ENCODE measurements at regions not wholly inside any gene's neighbourhood (a gene's known extent, or its start where the extent isn't known, plus 50 kb on each side); places are given as distances from the start of the nearest gene placed in this dataset.

DNA sequence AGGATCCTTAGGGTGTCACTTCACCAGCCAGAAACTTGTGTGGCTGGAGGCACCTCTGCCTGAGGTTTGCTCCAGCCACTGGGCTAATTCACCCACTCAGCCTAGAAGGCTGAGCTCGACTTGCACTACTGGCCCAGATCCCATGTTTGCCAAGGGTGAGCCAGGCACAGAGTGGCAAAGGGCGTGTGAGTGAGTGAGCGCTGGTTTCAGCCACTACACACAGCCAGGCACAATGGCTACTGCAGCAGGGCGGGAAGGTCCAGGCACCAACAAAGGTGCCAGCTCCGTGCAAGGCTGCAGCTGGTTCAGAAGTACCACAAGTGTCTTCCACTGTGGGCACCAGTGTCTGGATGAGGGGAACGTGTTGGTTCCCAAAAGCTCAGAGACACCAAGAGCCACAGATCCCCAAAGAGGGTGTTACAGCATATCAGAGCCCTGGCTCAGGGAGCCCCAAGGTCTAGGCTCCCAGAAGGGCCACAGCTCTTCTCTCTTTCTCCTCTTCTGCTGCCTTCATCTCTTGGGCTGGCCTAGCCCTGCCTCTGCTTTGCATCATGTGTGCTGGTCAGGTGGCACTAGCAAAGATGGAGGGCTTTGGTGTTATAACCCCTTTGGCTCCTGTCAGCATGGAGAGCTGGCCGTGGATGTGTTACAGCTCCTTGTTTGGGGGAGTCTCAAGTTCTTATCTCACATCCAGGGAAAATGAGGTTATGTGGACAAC is 736.3 kb upstream of the KLHL1 start:
- no peak for TF ChIP-seq FOS (IDR thresholded peaks at IDR 0.05; ENCODE audit: borderline replicate concordance, insufficient read depth, low read length)
- no peak for TF ChIP-seq POLR2A (IDR thresholded peaks at IDR 0.05; ENCODE audit: low read depth, low read length)
- no peaks in the 10 kb centered on the region for H3K9me1 ChIP-seq (replicated peaks; ENCODE audit: control insufficient read depth, extremely low read depth, insufficient read depth, low read length)
- no TSS peak for BruUV-seq (replicated peaks)
- H2AFZ ChIP-seq (ENCODE audit: low read depth, low read length): no peak overlapping the region
- H4K20me1 ChIP-seq (replicated peaks; ENCODE audit: control insufficient read depth, extremely low read depth, insufficient read depth, low read length): no peaks in the 10 kb centered on the region
- ChIA-PET POLR2A (no interaction called here), CTCF (interaction anchor here (1.1 to 1.7 kb wide), 2 partner anchors 14 to 119 kb away, joined by 3 to 4 read pairs; no protein-coding TSS in a partner anchor)
- H3K27me3 ChIP-seq (ENCODE audit: control insufficient read depth in 2 of 2, insufficient read depth in 2 of 2, low read length in 2 of 2): no peaks in the 10 kb centered on the region
- H3K9ac ChIP-seq (replicated peaks; ENCODE audit: extremely low read depth, insufficient read depth, low read length): no peak overlapping the region
- no peaks in the 10 kb centered on the region for H3K79me2 ChIP-seq (ENCODE audit: control insufficient read depth, insufficient read depth, low read length)
- DNase-seq (ENCODE audit: low read depth, low spot score) (no peak), FAIRE-seq (no peak)
- intact Hi-C loops (cut with micrococcal nuclease) (no loop called here), dilution Hi-C loops (cut with MboI; ENCODE audit: extremely low pct_ligation_motif_present, low sequenced_read_pairs) (no loop called here)
- H3K27ac ChIP-seq (ENCODE audit: insufficient read depth, low read depth, low read length): no peak overlapping the region
- no peak overlapping the region for H3K4me3 ChIP-seq (replicated peaks in 1 of 3; ENCODE audit: insufficient read depth in 1 of 3, low read depth in 1 of 3, low read length in 3 of 3)
- no peaks in the 10 kb centered on the region for H3K4me1 ChIP-seq (ENCODE audit: control insufficient read depth, extremely low read depth, insufficient read depth, low read length)
- no peaks in the 10 kb centered on the region for H3K36me3 ChIP-seq (ENCODE audit: control insufficient read depth in 2 of 2, extremely low read depth in 1 of 2, insufficient read depth in 2 of 2, low read length in 2 of 2)
- no peak overlapping the region for H3K4me2 ChIP-seq (ENCODE audit: insufficient read depth, low read length)
- H3K9me3 ChIP-seq (replicated peaks; ENCODE audit: control insufficient read depth, insufficient read depth, low read length): no peaks in the 10 kb centered on the region

- intact Hi-C loops (cut with micrococcal nuclease): no loop called here
- Histone ChIP-seq H3K9me1 (replicated peaks; ENCODE audit: control insufficient read depth, extremely low read depth, insufficient read depth, low read length) (no peaks in the 10 kb centered on the region), H3K4me2 (ENCODE audit: insufficient read depth, low read length) (no peak overlapping the region), H3K36me3 (ENCODE audit: control insufficient read depth in 2 of 2, extremely low read depth in 1 of 2, insufficient read depth in 2 of 2, low read length in 2 of 2) (no peaks in the 10 kb centered on the region), H3K9me3 (replicated peaks; ENCODE audit: control insufficient read depth, insufficient read depth, low read length) (no peaks in the 10 kb centered on the region), H3K4me3 (replicated peaks in 1 of 3; ENCODE audit: insufficient read depth in 1 of 3, low read depth in 1 of 3, low read length in 3 of 3) (no peak overlapping the region), H3K4me1 (ENCODE audit: control insufficient read depth, extremely low read depth, insufficient read depth, low read length) (no peaks in the 10 kb centered on the region), H3K79me2 (ENCODE audit: control insufficient read depth, insufficient read depth, low read length) (no peaks in the 10 kb centered on the region), H4K20me1 (replicated peaks; ENCODE audit: control insufficient read depth, extremely low read depth, insufficient read depth, low read length) (no peaks in the 10 kb centered on the region), H3K27me3 (ENCODE audit: control insufficient read depth in 2 of 2, insufficient read depth in 2 of 2, low read length in 2 of 2) (no peaks in the 10 kb centered on the region), H2AFZ (ENCODE audit: low read depth, low read length) (no peak overlapping the region), H3K27ac (ENCODE audit: insufficient read depth, low read depth, low read length) (no peak overlapping the region), H3K9ac (replicated peaks; ENCODE audit: extremely low read depth, insufficient read depth, low read length) (no peak overlapping the region)
- CTCF ChIA-PET: no interaction called here
- FAIRE-seq: no peak
- DNase-seq (ENCODE audit: low read depth, low spot score): no peak
- dilution Hi-C loops (cut with MboI; ENCODE audit: extremely low pct_ligation_motif_present, low sequenced_read_pairs): no loop called here
- POLR2A ChIA-PET: no interaction called here
- TF ChIP-seq FOS (IDR thresholded peaks at IDR 0.05; ENCODE audit: borderline replicate concordance, insufficient read depth, low read length) (no peak), JUN (IDR thresholded peaks at IDR 0.05; ENCODE audit: borderline replicate concordance, insufficient read depth, insufficient read length, low read depth) (no peak), MYC (IDR thresholded peaks at IDR 0.05; ENCODE audit: low read depth, low read length) (no peak), GATA2 (IDR thresholded peaks at IDR 0.05; ENCODE audit: insufficient read depth, insufficient read length, low read depth, low read length) (no peak), POLR2AphosphoS5 (IDR thresholded peaks at IDR 0.05; ENCODE audit: insufficient read depth, low read depth, low read length) (no peak), EZH2 (IDR thresholded peaks at IDR 0.05; ENCODE audit: borderline replicate concordance, low read depth, low read length, severe bottlenecking) (no peak), POLR2A (IDR thresholded peaks at IDR 0.05; ENCODE audit: low read depth, low read length) (no peak)
- TF ChIP-seq, protein P1, sequence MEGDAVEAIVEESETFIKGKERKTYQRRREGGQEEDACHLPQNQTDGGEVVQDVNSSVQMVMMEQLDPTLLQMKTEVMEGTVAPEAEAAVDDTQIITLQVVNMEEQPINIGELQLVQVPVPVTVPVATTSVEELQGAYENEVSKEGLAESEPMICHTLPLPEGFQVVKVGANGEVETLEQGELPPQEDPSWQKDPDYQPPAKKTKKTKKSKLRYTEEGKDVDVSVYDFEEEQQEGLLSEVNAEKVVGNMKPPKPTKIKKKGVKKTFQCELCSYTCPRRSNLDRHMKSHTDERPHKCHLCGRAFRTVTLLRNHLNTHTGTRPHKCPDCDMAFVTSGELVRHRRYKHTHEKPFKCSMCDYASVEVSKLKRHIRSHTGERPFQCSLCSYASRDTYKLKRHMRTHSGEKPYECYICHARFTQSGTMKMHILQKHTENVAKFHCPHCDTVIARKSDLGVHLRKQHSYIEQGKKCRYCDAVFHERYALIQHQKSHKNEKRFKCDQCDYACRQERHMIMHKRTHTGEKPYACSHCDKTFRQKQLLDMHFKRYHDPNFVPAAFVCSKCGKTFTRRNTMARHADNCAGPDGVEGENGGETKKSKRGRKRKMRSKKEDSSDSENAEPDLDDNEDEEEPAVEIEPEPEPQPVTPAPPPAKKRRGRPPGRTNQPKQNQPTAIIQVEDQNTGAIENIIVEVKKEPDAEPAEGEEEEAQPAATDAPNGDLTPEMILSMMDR (IDR thresholded peaks at IDR 0.05; ENCODE audit: extremely low read depth in 1 of 2, insufficient read depth in 1 of 2, low read depth in 1 of 2, low read length in 2 of 2): no peak
- TF ChIP-seq, protein P2, sequence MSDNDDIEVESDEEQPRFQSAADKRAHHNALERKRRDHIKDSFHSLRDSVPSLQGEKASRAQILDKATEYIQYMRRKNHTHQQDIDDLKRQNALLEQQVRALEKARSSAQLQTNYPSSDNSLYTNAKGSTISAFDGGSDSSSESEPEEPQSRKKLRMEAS (IDR thresholded peaks at IDR 0.05; ENCODE audit: insufficient read depth, insufficient read length): no peak
- BruUV-seq (replicated peaks): no TSS peak
Measured at GRCh38 chr13:70842062-70842644, 733.9 kb upstream of the KLHL1 start.
